Activated T-helper 17 cell treated with anti-CD3 and anti-CD28 coated beads, Interleukin-2, amount 50 U/mL, for 72 hours (primary cell): ENCODE measurements at regions not wholly inside any gene's neighbourhood (a gene's known extent, or its start where the extent isn't known, plus 50 kb on each side); places are given as distances from the start of the nearest gene placed in this dataset.
"Not testable (repeated sequence)": the region's sequence is repeated elsewhere in the genome, so short reads cannot be mapped to it uniquely, and the experiment has no call there.

Experiments
- ATAC-seq: fragments of 150-1000 bp; cut with Tn5 transposase; replicated peaks from 2 replicates; pipeline ENCODE4 v1.10.0; 2021; ENCODE audit warnings: mild to moderate bottlenecking, moderate library complexity
- H3K27ac Mint-ChIP-seq: one replicate; pipeline ENCODE4 v1.8.0; 2022; ENCODE audit warnings: mixed read lengths
- H3K27me3 Mint-ChIP-seq: one replicate; pipeline ENCODE4 v1.8.0; 2022; ENCODE audit warnings: mixed read lengths
- H3K36me3 Mint-ChIP-seq: one replicate; pipeline ENCODE4 v1.8.0; 2022; ENCODE audit warnings: low read depth, mild to moderate bottlenecking, mixed read lengths
- H3K4me1 Mint-ChIP-seq: one replicate; pipeline ENCODE4 v1.8.0; 2022; ENCODE audit warnings: mixed read lengths
- H3K4me3 Mint-ChIP-seq: one replicate; pipeline ENCODE4 v1.8.0; 2022; ENCODE audit warnings: mild to moderate bottlenecking, mixed read lengths
- H3K9me3 Mint-ChIP-seq: one replicate; pipeline ENCODE4 v1.8.0; 2022; ENCODE audit warnings: mixed read lengths

DNA sequence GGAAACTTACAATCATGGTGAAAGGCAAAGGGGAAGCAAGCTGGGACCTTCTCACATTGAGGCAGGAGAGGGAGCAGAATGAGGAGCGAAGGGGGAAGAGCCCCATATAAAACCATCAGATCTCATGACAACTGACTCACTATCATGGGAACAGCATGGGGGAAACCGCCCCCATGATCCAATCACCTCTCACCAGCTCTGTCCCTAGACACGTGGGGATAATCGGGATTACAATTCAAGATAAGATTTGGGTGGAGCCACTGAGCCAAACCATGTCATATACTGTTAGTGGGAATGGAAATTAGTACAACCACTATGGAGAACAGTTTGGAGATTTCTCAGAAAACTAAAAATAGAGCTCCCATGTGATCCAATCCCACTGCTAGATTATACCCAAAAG, 163.7 kb downstream of the MANEA start:
- Mint-ChIP-seq H3K36me3 (no peaks in the 10 kb centered on the region), H3K4me1 (no peaks in the 10 kb centered on the region), H3K9me3 (no peaks in the 10 kb centered on the region), H3K4me3 (no peak overlapping the region), H3K27me3 (no peaks in the 10 kb centered on the region), H3K27ac (no peak overlapping the region)
- no peak for ATAC-seq

GRCh38 chr6:95742767-95743289, 165.5 kb downstream of the MANEA start:
- Mint-ChIP-seq H3K9me3 (no peaks in the 10 kb centered on the region), H3K4me3 (no peak overlapping the region), H3K27ac (no peak overlapping the region), H3K36me3 (no peaks in the 10 kb centered on the region), H3K27me3 (no peaks in the 10 kb centered on the region), H3K4me1 (no peaks in the 10 kb centered on the region)
- ATAC-seq = no peak

DNA sequence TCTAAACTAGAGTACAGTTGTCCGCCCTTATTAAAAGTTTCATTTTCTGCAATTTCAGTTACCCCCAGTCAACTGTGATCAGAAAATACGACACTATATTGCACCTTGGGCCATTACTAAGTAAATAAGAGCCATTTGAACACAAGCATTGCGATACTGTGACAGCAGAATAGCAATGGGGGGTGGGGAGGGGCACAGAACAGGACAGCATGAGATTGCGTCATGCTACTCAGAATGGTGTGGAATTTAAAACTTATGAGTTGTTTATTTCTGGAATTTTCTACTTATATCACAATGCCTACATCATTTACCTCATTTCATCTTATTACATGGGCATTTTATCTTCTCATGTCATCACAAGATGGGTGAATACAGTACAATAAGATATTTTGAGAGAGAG, 166.3 kb downstream of the MANEA start:
- Mint-ChIP-seq H3K36me3 (no peaks in the 10 kb centered on the region), H3K9me3 (no peaks in the 10 kb centered on the region), H3K4me3 (no peak overlapping the region), H3K27ac (no peak overlapping the region), H3K4me1 (no peaks in the 10 kb centered on the region), H3K27me3 (no peaks in the 10 kb centered on the region)
- ATAC-seq = no peak

DNA sequence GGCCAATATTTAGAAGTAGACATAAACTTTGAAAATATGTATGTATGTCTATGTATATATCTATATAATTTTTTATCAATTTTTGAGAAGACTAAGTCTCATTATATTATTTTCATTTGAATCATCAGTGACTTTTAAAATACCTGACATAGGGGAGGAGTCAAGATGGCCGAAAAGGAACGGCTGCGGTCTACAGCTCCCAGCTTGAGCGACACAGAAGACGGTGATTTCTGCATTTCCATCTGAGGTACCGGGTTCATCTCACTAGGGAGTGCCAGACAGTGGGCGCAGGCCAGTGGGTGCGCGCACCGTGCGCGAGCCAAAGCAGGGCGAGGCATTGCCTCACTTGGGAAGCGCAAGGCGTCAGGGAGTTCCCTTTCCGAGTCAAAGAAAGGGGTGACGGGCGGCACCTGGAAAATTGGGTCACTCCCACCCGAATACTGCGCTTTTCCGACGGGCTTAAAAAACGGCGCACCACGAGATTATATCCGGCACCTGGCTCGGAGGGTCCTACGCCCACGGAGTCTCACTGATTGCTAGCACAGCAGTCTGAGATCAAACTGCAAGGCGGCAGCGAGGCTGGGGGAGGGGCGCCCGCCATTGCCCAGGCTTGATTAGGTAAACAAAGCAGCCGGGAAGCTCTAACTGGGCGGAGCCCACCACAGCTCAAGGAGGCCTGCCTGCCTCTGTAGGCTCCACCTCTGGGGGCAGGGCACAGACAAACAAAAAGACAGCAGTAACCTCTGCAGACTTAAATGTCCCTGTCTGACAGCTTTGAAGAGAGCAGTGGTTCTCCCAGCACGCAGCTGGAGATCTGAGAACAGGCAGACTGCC, 181.1 kb downstream of the MANEA start:
- H3K36me3 Mint-ChIP-seq, H3K4me1 Mint-ChIP-seq, H3K4me3 Mint-ChIP-seq, ATAC-seq, H3K27me3 Mint-ChIP-seq, H3K27ac Mint-ChIP-seq, H3K9me3 Mint-ChIP-seq: not testable (repeated sequence)

DNA sequence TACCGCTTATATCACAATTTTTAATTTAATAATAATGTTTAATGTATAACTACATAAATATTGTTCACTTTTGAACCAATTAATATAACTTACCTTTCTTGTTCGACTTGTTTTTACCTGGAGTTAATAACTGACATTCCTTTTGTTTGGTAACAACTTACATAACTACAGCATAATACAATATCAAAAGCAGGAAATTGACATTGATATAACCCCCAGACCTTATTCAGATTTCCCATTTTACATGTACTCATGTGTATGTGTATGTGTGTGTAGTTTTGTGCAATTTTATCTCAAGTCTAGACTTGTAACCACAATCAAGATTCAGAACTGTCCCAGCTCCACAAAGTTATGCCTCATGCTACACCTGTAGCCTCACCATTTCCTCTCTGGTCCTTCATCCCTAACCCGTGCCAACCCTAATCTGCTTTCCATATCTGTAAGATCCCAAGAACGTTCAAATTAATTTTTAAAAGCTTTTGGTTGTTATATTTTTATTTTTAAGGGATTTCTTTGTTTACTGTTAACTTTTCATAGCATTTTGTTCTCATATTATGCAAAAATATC, 190.6 kb downstream of the MANEA start:
- H3K27me3 Mint-ChIP-seq = no peaks in the 10 kb centered on the region
- H3K4me1 Mint-ChIP-seq = no peaks in the 10 kb centered on the region
- no peak overlapping the region for H3K4me3 Mint-ChIP-seq
- H3K9me3 Mint-ChIP-seq = no peaks in the 10 kb centered on the region
- no peaks in the 10 kb centered on the region for H3K36me3 Mint-ChIP-seq
- H3K27ac Mint-ChIP-seq = no peak overlapping the region
- ATAC-seq = no peak

GRCh38 chr6:95768539-95768938, 191.2 kb downstream of the MANEA start:
- Mint-ChIP-seq H3K36me3 (no peaks in the 10 kb centered on the region), H3K4me1 (no peaks in the 10 kb centered on the region), H3K27ac (no peak overlapping the region), H3K4me3 (no peak overlapping the region), H3K9me3 (no peaks in the 10 kb centered on the region), H3K27me3 (no peaks in the 10 kb centered on the region)
- no peak for ATAC-seq

GRCh38 chr6:95777338-95777737, 200.0 kb downstream of the MANEA start:
- Mint-ChIP-seq H3K27ac (no peak overlapping the region), H3K36me3 (no peaks in the 10 kb centered on the region), H3K27me3 (peaks cover 4% of the 10 kb centered on the region), H3K9me3 (no peaks in the 10 kb centered on the region), H3K4me1 (no peaks in the 10 kb centered on the region), H3K4me3 (no peak overlapping the region)
- ATAC-seq = no peak

DNA sequence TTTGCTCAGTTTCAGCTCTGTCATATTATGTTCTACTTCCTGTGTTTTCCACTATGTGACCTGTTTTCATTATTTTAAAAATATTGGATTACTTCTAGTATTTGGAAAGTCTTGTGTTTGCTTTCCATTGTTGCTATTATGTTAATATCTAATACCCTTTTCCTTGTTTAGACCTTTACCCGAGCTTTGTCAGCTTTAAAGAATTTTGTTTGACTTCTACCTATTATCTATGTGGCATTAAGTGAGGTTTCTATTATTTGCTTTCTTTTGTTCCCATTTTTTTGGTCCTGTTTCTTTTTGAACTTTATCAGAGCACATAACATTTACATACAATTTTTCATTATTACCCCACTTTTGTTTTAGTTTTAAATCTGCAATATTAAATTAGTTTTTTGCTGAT, 202.7 kb downstream of the MANEA start:
- Mint-ChIP-seq H3K36me3 (no peaks in the 10 kb centered on the region), H3K27me3 (peaks cover 4% of the 10 kb centered on the region), H3K27ac (no peak overlapping the region), H3K4me1 (no peaks in the 10 kb centered on the region), H3K4me3 (no peak overlapping the region), H3K9me3 (no peaks in the 10 kb centered on the region)
- ATAC-seq = no peak

- Mint-ChIP-seq H3K9me3 (no peaks in the 10 kb centered on the region), H3K4me3 (no peak overlapping the region), H3K36me3 (no peaks in the 10 kb centered on the region), H3K4me1 (no peaks in the 10 kb centered on the region), H3K27ac (no peak overlapping the region), H3K27me3 (peaks cover 4% of the 10 kb centered on the region)
- ATAC-seq = no peak
Measured at GRCh38 chr6:95784019-95784418, 206.7 kb downstream of the MANEA start.

- Mint-ChIP-seq H3K4me3 (no peak overlapping the region), H3K27ac (no peak overlapping the region), H3K4me1 (no peaks in the 10 kb centered on the region), H3K27me3 (peaks cover under 1% of the 10 kb centered on the region), H3K36me3 (no peaks in the 10 kb centered on the region), H3K9me3 (no peaks in the 10 kb centered on the region)
- no peak for ATAC-seq
Measured at GRCh38 chr6:95784869-95785268, 207.5 kb downstream of the MANEA start.

DNA sequence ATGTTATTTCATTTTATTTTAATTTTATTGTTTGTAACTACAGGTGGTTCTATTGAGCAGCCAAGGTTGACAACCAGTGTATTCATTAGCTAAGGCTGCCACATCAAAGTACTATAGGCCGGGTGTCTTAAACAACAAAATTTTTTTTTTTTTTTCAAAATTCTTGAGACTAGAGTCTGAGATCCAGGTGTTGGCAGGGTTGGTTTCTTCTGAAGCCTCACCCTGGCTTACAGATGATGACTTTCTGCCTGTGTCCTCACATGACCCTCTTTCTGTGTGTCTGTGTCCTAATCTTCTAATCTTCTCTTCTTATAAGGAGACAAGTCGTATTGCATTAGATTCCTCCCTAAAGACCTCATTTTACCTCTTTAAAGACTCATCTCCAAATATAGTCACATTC, 208.4 kb downstream of the MANEA start:
- H3K36me3 Mint-ChIP-seq = no peaks in the 10 kb centered on the region
- H3K27me3 Mint-ChIP-seq = no peaks in the 10 kb centered on the region
- ATAC-seq = no peak
- no peak overlapping the region for H3K4me3 Mint-ChIP-seq
- no peaks in the 10 kb centered on the region for H3K4me1 Mint-ChIP-seq
- H3K27ac Mint-ChIP-seq = no peak overlapping the region
- no peaks in the 10 kb centered on the region for H3K9me3 Mint-ChIP-seq

GRCh38 chr6:95786802-95787201, 209.5 kb downstream of the MANEA start:
- Mint-ChIP-seq H3K9me3 (no peaks in the 10 kb centered on the region), H3K27me3 (no peaks in the 10 kb centered on the region), H3K27ac (no peak overlapping the region), H3K4me3 (no peak overlapping the region), H3K36me3 (no peaks in the 10 kb centered on the region), H3K4me1 (no peaks in the 10 kb centered on the region)
- ATAC-seq = no peak

DNA sequence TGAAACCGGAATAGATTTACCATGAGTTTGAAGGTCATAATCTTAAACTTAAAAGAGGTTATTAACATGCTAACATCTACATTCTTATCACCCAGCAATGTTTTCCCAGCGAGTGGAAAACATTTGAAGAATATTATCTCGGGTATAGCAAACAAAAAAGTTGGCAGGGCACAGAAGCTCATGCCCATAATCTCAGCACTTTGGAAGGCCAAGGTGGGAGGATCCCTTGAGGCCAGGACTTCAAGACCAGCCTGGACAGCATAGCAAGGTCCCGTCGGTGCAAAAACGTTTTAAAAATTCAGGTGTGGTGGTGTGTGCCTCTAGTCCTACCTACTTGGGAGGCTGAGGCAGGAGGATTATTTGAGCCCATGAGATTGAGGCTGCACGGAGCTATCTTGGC, 213.5 kb downstream of the MANEA start:
- Mint-ChIP-seq H3K27me3 (no peaks in the 10 kb centered on the region), H3K27ac (no peak overlapping the region), H3K4me1 (no peaks in the 10 kb centered on the region), H3K4me3 (no peak overlapping the region), H3K36me3 (no peaks in the 10 kb centered on the region), H3K9me3 (no peaks in the 10 kb centered on the region)
- no peak for ATAC-seq

DNA sequence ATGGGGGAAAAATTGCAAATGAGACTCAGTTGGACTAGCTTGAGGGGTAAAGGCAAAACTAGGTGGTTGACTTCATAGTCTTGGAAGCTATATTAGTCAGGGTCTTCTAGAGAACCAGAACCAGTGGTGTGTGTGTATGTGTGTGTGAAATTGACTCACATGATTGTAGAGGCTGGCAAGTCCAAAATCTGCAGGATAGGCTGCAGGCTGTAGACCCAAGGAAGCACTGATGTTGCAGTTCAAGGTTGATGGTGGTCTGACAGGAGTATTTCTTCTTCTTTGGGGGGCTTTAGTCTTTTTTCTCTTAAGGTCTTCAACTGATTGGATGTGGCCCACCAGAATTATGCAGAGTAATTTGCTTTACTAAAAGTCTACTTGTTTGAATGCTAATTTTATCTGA, 217.4 kb downstream of the MANEA start:
- Mint-ChIP-seq H3K27ac (no peak overlapping the region), H3K4me3 (no peak overlapping the region), H3K4me1 (no peaks in the 10 kb centered on the region), H3K9me3 (no peaks in the 10 kb centered on the region), H3K36me3 (no peaks in the 10 kb centered on the region), H3K27me3 (no peaks in the 10 kb centered on the region)
- ATAC-seq = no peak

GRCh38 chr6:95795927-95796326, 218.6 kb downstream of the MANEA start:
- ATAC-seq = no peak

More at GRCh38 chr6:95795927-95796326, 218.6 kb downstream of the MANEA start:
- Mint-ChIP-seq H3K36me3 (no peaks in the 10 kb centered on the region), H3K4me3 (no peak overlapping the region), H3K27me3 (no peaks in the 10 kb centered on the region), H3K9me3 (no peaks in the 10 kb centered on the region), H3K4me1 (no peaks in the 10 kb centered on the region), H3K27ac (no peak overlapping the region)
